OCI-LY1 (cell line): ENCODE measurements at regions not wholly inside any gene's neighbourhood (a gene's known extent, or its start where the extent isn't known, plus 50 kb on each side); places are given as distances from the start of the nearest gene placed in this dataset.

Source experiments
- CTCF ChIP-seq: fragments of 200-600 bp; sonication (generic), shearing (Covaris generic); IDR thresholded peaks from 2 replicates; pipeline ENCODE4 v1.5.1; 2017; ENCODE audit warnings: mild to moderate bottlenecking, antibody characterized with exemption, low read length, moderate library complexity, mixed read lengths
- EZH2 ChIP-seq: fragments of 200-600 bp; sonication (generic), shearing (Covaris generic); IDR thresholded peaks from 2 replicates; pipeline ENCODE4 v1.8.0; 2017; ENCODE audit warnings: borderline replicate concordance, mixed run types, mild to moderate bottlenecking, antibody characterized with exemption, low read length, moderate library complexity, mixed read lengths

- no peak for TF ChIP-seq EZH2
- no peak for TF ChIP-seq CTCF
These were observed 72.1 kb upstream of the TNRC6C start for GRCh38 chr17:77886387-77886728.
